Activated CD4-positive, alpha-beta T cell treated with anti-CD3 and anti-CD28 coated beads, Interleukin-2, amount 10 ng/mL, durations not matched to agents 7 days and 5 days (primary cell): ENCODE measurements at regions not wholly inside any gene's neighbourhood (a gene's known extent, or its start where the extent isn't known, plus 50 kb on each side); places are given as distances from the start of the nearest gene placed in this dataset.

Experiments used
- CTCF ChIA-PET: fragments of 350-600 bp; sonication (Branson Sonifier 250); formaldehyde crosslinking; loops from one replicate; lab custom pipeline; 2021; ENCODE audit warnings: antibody characterized with exemption; lab: Charles Lee
- POLR2A ChIA-PET: fragments of 350-600 bp; sonication (Branson Sonifier 250); formaldehyde crosslinking; loops from one replicate; lab custom pipeline; 2021; ENCODE audit warnings: antibody characterized with exemption; lab: Charles Lee
- DNase-seq: peaks from one replicate; pipeline ENCODE4 v3.0.0-alpha.2; 2020
- H3K27ac Mint-ChIP-seq: one replicate; pipeline ENCODE4 v1.8.0; 2021; ENCODE audit warnings: mild to moderate bottlenecking, moderate library complexity, mixed read lengths
- H3K27me3 Mint-ChIP-seq: one replicate; pipeline ENCODE4 v1.8.0; 2021; ENCODE audit warnings: mixed read lengths
- H3K36me3 Mint-ChIP-seq: one replicate; pipeline ENCODE4 v1.8.0; 2021; ENCODE audit warnings: low read depth, mixed read lengths
- H3K4me1 Mint-ChIP-seq: one replicate; pipeline ENCODE4 v1.8.0; 2021; ENCODE audit warnings: mixed read lengths
- H3K4me3 Mint-ChIP-seq: one replicate; pipeline ENCODE4 v1.8.0; 2021; ENCODE audit warnings: mild to moderate bottlenecking, moderate library complexity, mixed read lengths
- H3K9me3 Mint-ChIP-seq: one replicate; pipeline ENCODE4 v1.8.0; 2021; ENCODE audit warnings: mixed read lengths

- peaks cover 3% of the 10 kb centered on the region for H3K9me3 Mint-ChIP-seq
- CTCF ChIA-PET: no interaction called here
Observed at GRCh38 chr11:108994887-108995286, 330.0 kb downstream of the DDX10 start.

GRCh38 chr11:108997826-108998225 lies 333.0 kb downstream of the DDX10 start:
- DNase-seq: no peak
- no peaks in the 10 kb centered on the region for H3K4me1 Mint-ChIP-seq
- no peak overlapping the region for H3K4me3 Mint-ChIP-seq
- ChIA-PET POLR2A (no interaction called here), CTCF (no interaction called here)
- no peak overlapping the region for H3K27ac Mint-ChIP-seq
- peaks cover 11% of the 10 kb centered on the region for H3K27me3 Mint-ChIP-seq
- H3K36me3 Mint-ChIP-seq: no peaks in the 10 kb centered on the region
- peaks cover 3% of the 10 kb centered on the region for H3K9me3 Mint-ChIP-seq

More at GRCh38 chr11:108994887-108995286, 330.0 kb downstream of the DDX10 start:
- POLR2A ChIA-PET: no interaction called here
- Mint-ChIP-seq H3K4me3 (no peak overlapping the region), H3K4me1 (no peaks in the 10 kb centered on the region), H3K36me3 (no peaks in the 10 kb centered on the region), H3K27me3 (peaks cover 11% of the 10 kb centered on the region), H3K27ac (no peak overlapping the region)
- DNase-seq: no peak

- CTCF ChIA-PET: no interaction called here
- POLR2A ChIA-PET: no interaction called here
- peaks cover 3% of the 10 kb centered on the region for H3K9me3 Mint-ChIP-seq
- H3K36me3 Mint-ChIP-seq: no peaks in the 10 kb centered on the region
- no peak overlapping the region for H3K27ac Mint-ChIP-seq
- no peaks in the 10 kb centered on the region for H3K4me1 Mint-ChIP-seq
- peaks cover 15% of the 10 kb centered on the region for H3K27me3 Mint-ChIP-seq
- no peak for DNase-seq
- H3K4me3 Mint-ChIP-seq: no peak overlapping the region
Observed at GRCh38 chr11:109000531-109000930, 335.7 kb downstream of the DDX10 start.

- no peak overlapping the region for H3K4me3 Mint-ChIP-seq
- H3K27ac Mint-ChIP-seq: no peak overlapping the region
- no peaks in the 10 kb centered on the region for H3K36me3 Mint-ChIP-seq
- CTCF ChIA-PET: no interaction called here
- peaks cover 14% of the 10 kb centered on the region for H3K27me3 Mint-ChIP-seq
- peaks cover 3% of the 10 kb centered on the region for H3K9me3 Mint-ChIP-seq
- POLR2A ChIA-PET: no interaction called here
- no peak for DNase-seq
- no peaks in the 10 kb centered on the region for H3K4me1 Mint-ChIP-seq
Observed at GRCh38 chr11:109001585-109001984, 336.7 kb downstream of the DDX10 start.

GRCh38 chr11:109012991-109013390 lies 348.1 kb downstream of the DDX10 start:
- no peaks in the 10 kb centered on the region for H3K36me3 Mint-ChIP-seq
- no peak overlapping the region for H3K4me3 Mint-ChIP-seq
- no peaks in the 10 kb centered on the region for H3K9me3 Mint-ChIP-seq
- H3K27me3 Mint-ChIP-seq: peaks cover 2% of the 10 kb centered on the region
- H3K4me1 Mint-ChIP-seq: no peaks in the 10 kb centered on the region
- DNase-seq: no peak
- POLR2A ChIA-PET: no interaction called here
- no peak overlapping the region for H3K27ac Mint-ChIP-seq
- CTCF ChIA-PET: interaction anchor here (0.6 kb wide), 1 partner anchor 92 kb away, joined by 3 read pairs; no protein-coding TSS in a partner anchor

- H3K9me3 Mint-ChIP-seq: no peaks in the 10 kb centered on the region
- no peak overlapping the region for H3K4me3 Mint-ChIP-seq
- no peak for DNase-seq
- POLR2A ChIA-PET: no interaction called here
- CTCF ChIA-PET: no interaction called here
- H3K27me3 Mint-ChIP-seq: peaks cover 2% of the 10 kb centered on the region
- H3K4me1 Mint-ChIP-seq: no peaks in the 10 kb centered on the region
- H3K36me3 Mint-ChIP-seq: no peaks in the 10 kb centered on the region
- no peak overlapping the region for H3K27ac Mint-ChIP-seq
Observed at GRCh38 chr11:109015283-109015682, 350.4 kb downstream of the DDX10 start.

GRCh38 chr11:109016724-109017123 lies 351.9 kb downstream of the DDX10 start:
- CTCF ChIA-PET: no interaction called here

GRCh38 chr11:109017489-109017888 lies 352.6 kb downstream of the DDX10 start:
- H3K27ac Mint-ChIP-seq: no peak overlapping the region
- no peaks in the 10 kb centered on the region for H3K4me1 Mint-ChIP-seq
- H3K36me3 Mint-ChIP-seq: no peaks in the 10 kb centered on the region
- ChIA-PET CTCF (no interaction called here), POLR2A (no interaction called here)
- H3K4me3 Mint-ChIP-seq: no peak overlapping the region
- no peaks in the 10 kb centered on the region for H3K9me3 Mint-ChIP-seq
- DNase-seq: no peak
- peaks cover 2% of the 10 kb centered on the region for H3K27me3 Mint-ChIP-seq

More at GRCh38 chr11:109016724-109017123, 351.9 kb downstream of the DDX10 start:
- POLR2A ChIA-PET: no interaction called here
- peaks cover 2% of the 10 kb centered on the region for H3K27me3 Mint-ChIP-seq
- H3K4me1 Mint-ChIP-seq: no peaks in the 10 kb centered on the region
- no peak overlapping the region for H3K4me3 Mint-ChIP-seq
- no peak overlapping the region for H3K27ac Mint-ChIP-seq
- DNase-seq: no peak
- no peaks in the 10 kb centered on the region for H3K9me3 Mint-ChIP-seq
- H3K36me3 Mint-ChIP-seq: no peaks in the 10 kb centered on the region

GRCh38 chr11:109018639-109019038 lies 353.8 kb downstream of the DDX10 start:
- no peak for DNase-seq
- Mint-ChIP-seq H3K27ac (no peak overlapping the region), H3K36me3 (no peaks in the 10 kb centered on the region), H3K27me3 (peaks cover 2% of the 10 kb centered on the region), H3K4me1 (no peaks in the 10 kb centered on the region), H3K4me3 (no peak overlapping the region), H3K9me3 (no peaks in the 10 kb centered on the region)
- ChIA-PET POLR2A (no interaction called here), CTCF (no interaction called here)

GRCh38 chr11:109019342-109019936 lies 354.6 kb downstream of the DDX10 start:
- H3K4me3 Mint-ChIP-seq: no peak overlapping the region
- H3K36me3 Mint-ChIP-seq: no peaks in the 10 kb centered on the region
- ChIA-PET POLR2A (interaction anchor here (0.6 kb wide), 1 partner anchor 905 kb away, joined by 3 read pairs; no protein-coding TSS in a partner anchor), CTCF (no interaction called here)
- no peak for DNase-seq
- H3K27me3 Mint-ChIP-seq: peaks cover 2% of the 10 kb centered on the region
- no peaks in the 10 kb centered on the region for H3K9me3 Mint-ChIP-seq
- no peaks in the 10 kb centered on the region for H3K4me1 Mint-ChIP-seq
- no peak overlapping the region for H3K27ac Mint-ChIP-seq

GRCh38 chr11:109023036-109023435 lies 358.2 kb downstream of the DDX10 start:
- CTCF ChIA-PET: no interaction called here
- POLR2A ChIA-PET: no interaction called here
- no peak overlapping the region for H3K27ac Mint-ChIP-seq
- no peak overlapping the region for H3K4me3 Mint-ChIP-seq
- no peak for DNase-seq
- H3K9me3 Mint-ChIP-seq: no peaks in the 10 kb centered on the region
- no peaks in the 10 kb centered on the region for H3K36me3 Mint-ChIP-seq
- H3K4me1 Mint-ChIP-seq: no peaks in the 10 kb centered on the region
- peaks cover 4% of the 10 kb centered on the region for H3K27me3 Mint-ChIP-seq

- no peak overlapping the region for H3K4me3 Mint-ChIP-seq
- no peaks in the 10 kb centered on the region for H3K4me1 Mint-ChIP-seq
- no peaks in the 10 kb centered on the region for H3K36me3 Mint-ChIP-seq
- no peak overlapping the region for H3K27ac Mint-ChIP-seq
- peaks cover 4% of the 10 kb centered on the region for H3K27me3 Mint-ChIP-seq
- ChIA-PET CTCF (no interaction called here), POLR2A (no interaction called here)
- DNase-seq: no peak
- no peaks in the 10 kb centered on the region for H3K9me3 Mint-ChIP-seq
Observed at GRCh38 chr11:109026891-109027489, 362.1 kb downstream of the DDX10 start.

- H3K4me3 Mint-ChIP-seq: no peak overlapping the region
- ChIA-PET POLR2A (no interaction called here), CTCF (no interaction called here)
- no peak overlapping the region for H3K27ac Mint-ChIP-seq
- H3K9me3 Mint-ChIP-seq: no peaks in the 10 kb centered on the region
- H3K36me3 Mint-ChIP-seq: no peaks in the 10 kb centered on the region
- peaks cover 4% of the 10 kb centered on the region for H3K27me3 Mint-ChIP-seq
- no peak for DNase-seq
- no peaks in the 10 kb centered on the region for H3K4me1 Mint-ChIP-seq
Observed at GRCh38 chr11:109027851-109028250, 363.0 kb downstream of the DDX10 start.

- Mint-ChIP-seq H3K36me3 (no peaks in the 10 kb centered on the region), H3K9me3 (no peaks in the 10 kb centered on the region), H3K4me3 (no peak overlapping the region), H3K27me3 (peaks cover 6% of the 10 kb centered on the region), H3K4me1 (no peaks in the 10 kb centered on the region), H3K27ac (no peak overlapping the region)
- POLR2A ChIA-PET: interaction anchor here (0.6 kb wide), 1 partner anchor 29 kb away, joined by 4 read pairs; no protein-coding TSS in a partner anchor
- no peak for DNase-seq
- CTCF ChIA-PET: no interaction called here
Observed at GRCh38 chr11:109029927-109030326, 365.1 kb downstream of the DDX10 start.
